ENCODE measurements at regions not wholly inside any gene's neighbourhood (a gene's known extent, or its start where the extent isn't known, plus 50 kb on each side); places are given as distances from the start of the nearest gene placed in this dataset.

DNA sequence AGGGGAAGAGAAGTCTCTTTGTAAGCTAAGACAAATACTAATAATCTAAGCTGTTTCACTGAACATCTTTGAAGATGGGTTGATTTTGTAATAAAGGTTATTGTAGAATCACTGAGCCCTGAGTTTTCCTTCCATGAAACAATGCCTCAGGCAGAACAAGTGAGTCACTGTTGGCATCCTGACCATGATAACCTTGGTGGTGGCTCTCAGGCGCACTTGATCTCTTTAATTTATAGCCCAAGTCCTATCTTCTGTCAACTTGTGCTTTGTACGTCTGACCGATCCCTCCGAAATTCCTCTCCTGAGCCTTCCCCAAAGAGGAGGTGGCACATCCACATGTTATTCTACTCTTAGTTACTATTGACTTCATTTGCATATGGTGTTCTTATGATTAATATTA is 812.9 kb downstream of the REEP3 start:
- Histone ChIP-seq H2BK15ac (ENCODE audit: low read length) (no peak overlapping the region), H3K4me3 (ENCODE audit: low read length in 2 of 2) (no peak overlapping the region), H3K4me1 (ENCODE audit: control insufficient read depth in 2 of 2, insufficient read depth in 1 of 2, low read depth in 1 of 2, low read length in 2 of 2) (no peaks in the 10 kb centered on the region), H3K18ac (ENCODE audit: low read length) (no peak overlapping the region), H2BK12ac (ENCODE audit: low read length) (no peak overlapping the region), H2AFZ (ENCODE audit: low read length) (no peak overlapping the region), H3K9ac (ENCODE audit: low read depth, low read length, poor library complexity) (no peak overlapping the region), H3K4me2 (ENCODE audit: insufficient read depth, low read length, poor library complexity, severe bottlenecking) (no peak overlapping the region), H3K36me3 (replicated peaks in 1 of 2; ENCODE audit: control insufficient read depth in 2 of 2, insufficient read depth in 2 of 2, low read length in 2 of 2) (no peaks in the 10 kb centered on the region), H4K8ac (ENCODE audit: low read depth, low read length) (no peak overlapping the region), H3K14ac (ENCODE audit: low read length) (no peak overlapping the region), H3K4ac (ENCODE audit: low read length) (no peak overlapping the region), H4K91ac (ENCODE audit: low read depth, low read length, poor library complexity) (no peak overlapping the region), H3K27me3 (ENCODE audit: control insufficient read depth in 3 of 3, insufficient read depth in 3 of 3, low read depth in 1 of 3, low read length in 3 of 3) (no peaks in the 10 kb centered on the region), H2AK5ac (ENCODE audit: low read depth, low read length) (no peak overlapping the region), H2BK5ac (ENCODE audit: low read length) (no peak overlapping the region), H2BK120ac (ENCODE audit: low read depth, low read length) (no peak overlapping the region), H3K79me1 (ENCODE audit: low read depth, low read length) (peaks cover 2% of the 10 kb centered on the region), H3K23ac (ENCODE audit: low read depth, low read length, poor library complexity) (no peak overlapping the region), H3K9me3 (replicated peaks in 1 of 2; ENCODE audit: control insufficient read depth in 2 of 2, insufficient read depth in 1 of 2, low read depth in 1 of 2, low read length in 2 of 2) (no peaks in the 10 kb centered on the region), H3K27ac (replicated peaks; ENCODE audit: low read length) (no peak overlapping the region)
- no CpG with 5 or more reads among the region's 4 CpGs for WGBS, 2 donors (ENCODE audit: extremely low coverage in 2 of 2, insufficient read length in 2 of 2, insufficient replicate concordance in 1 of 2)
- no peak for DNase-seq (ENCODE audit: low spot score)

- Histone ChIP-seq H3K9me3 (replicated peaks in 1 of 2; ENCODE audit: control insufficient read depth in 2 of 2, insufficient read depth in 1 of 2, low read depth in 1 of 2, low read length in 2 of 2) (no peaks in the 10 kb centered on the region), H4K91ac (ENCODE audit: low read depth, low read length, poor library complexity) (no peak overlapping the region), H2BK12ac (ENCODE audit: low read length) (no peak overlapping the region), H2AK5ac (ENCODE audit: low read depth, low read length) (no peak overlapping the region), H2AFZ (ENCODE audit: low read length) (no peak overlapping the region), H3K36me3 (replicated peaks in 1 of 2; ENCODE audit: control insufficient read depth in 2 of 2, insufficient read depth in 2 of 2, low read length in 2 of 2) (no peaks in the 10 kb centered on the region), H3K4me1 (ENCODE audit: control insufficient read depth in 2 of 2, insufficient read depth in 1 of 2, low read depth in 1 of 2, low read length in 2 of 2) (peaks cover 0 to 2% of the 10 kb centered on the region in 2 donors), H2BK5ac (ENCODE audit: low read length) (no peak overlapping the region), H3K14ac (ENCODE audit: low read length) (no peak overlapping the region), H2BK120ac (ENCODE audit: low read depth, low read length) (no peak overlapping the region), H3K4ac (ENCODE audit: low read length) (no peak overlapping the region), H3K4me2 (ENCODE audit: insufficient read depth, low read length, poor library complexity, severe bottlenecking) (no peak overlapping the region), H4K8ac (ENCODE audit: low read depth, low read length) (no peak overlapping the region), H3K23ac (ENCODE audit: low read depth, low read length, poor library complexity) (no peak overlapping the region), H2BK15ac (ENCODE audit: low read length) (no peak overlapping the region), H3K27me3 (ENCODE audit: control insufficient read depth in 3 of 3, insufficient read depth in 3 of 3, low read depth in 1 of 3, low read length in 3 of 3) (no peaks in the 10 kb centered on the region), H3K18ac (ENCODE audit: low read length) (no peak overlapping the region), H3K4me3 (ENCODE audit: low read length in 2 of 2) (no peak overlapping the region), H3K79me1 (ENCODE audit: low read depth, low read length) (no peaks in the 10 kb centered on the region), H3K9ac (ENCODE audit: low read depth, low read length, poor library complexity) (no peak overlapping the region), H3K27ac (replicated peaks; ENCODE audit: low read length) (no peak overlapping the region)
- no CpG with 5 or more reads among the region's 1 CpG for WGBS, 2 donors (ENCODE audit: extremely low coverage in 2 of 2, insufficient read length in 2 of 2, insufficient replicate concordance in 1 of 2)
- DNase-seq (ENCODE audit: low spot score): no peak
Observed at GRCh38 chr10:64344211-64344610, 823.0 kb downstream of the REEP3 start.

DNA sequence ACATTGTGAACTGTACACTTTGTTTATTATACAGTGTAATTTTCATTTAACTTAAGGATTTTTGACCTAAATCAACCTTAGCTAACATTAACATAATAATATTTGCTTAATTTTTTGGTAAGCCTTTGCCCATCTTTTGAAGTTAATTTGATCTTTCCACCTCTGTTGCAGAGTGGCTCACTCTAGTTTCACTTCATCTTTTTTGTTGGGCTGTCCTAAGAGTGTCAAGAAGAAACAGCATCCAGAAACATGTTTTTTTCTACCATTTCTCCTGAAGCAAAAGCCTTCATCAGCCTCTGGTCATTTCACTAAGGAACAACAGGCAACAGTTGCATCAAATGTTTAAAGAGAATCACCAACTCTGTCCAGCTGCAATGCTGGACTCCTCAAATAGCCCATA is 824.7 kb downstream of the REEP3 start:
- Histone ChIP-seq H3K4me2 (ENCODE audit: insufficient read depth, low read length, poor library complexity, severe bottlenecking) (no peak overlapping the region), H2BK15ac (ENCODE audit: low read length) (no peak overlapping the region), H2AFZ (ENCODE audit: low read length) (peak overlapping the region; percentile 44), H3K79me1 (ENCODE audit: low read depth, low read length) (no peaks in the 10 kb centered on the region), H3K27me3 (ENCODE audit: control insufficient read depth in 3 of 3, insufficient read depth in 3 of 3, low read depth in 1 of 3, low read length in 3 of 3) (no peaks in the 10 kb centered on the region), H3K27ac (replicated peaks; ENCODE audit: low read length) (no peak overlapping the region), H3K9ac (ENCODE audit: low read depth, low read length, poor library complexity) (no peak overlapping the region), H2BK5ac (ENCODE audit: low read length) (no peak overlapping the region), H3K23ac (ENCODE audit: low read depth, low read length, poor library complexity) (no peak overlapping the region), H2BK120ac (ENCODE audit: low read depth, low read length) (no peak overlapping the region), H3K4me1 (ENCODE audit: control insufficient read depth in 2 of 2, insufficient read depth in 1 of 2, low read depth in 1 of 2, low read length in 2 of 2) (peaks cover 0 to 2% of the 10 kb centered on the region in 2 donors), H3K4me3 (ENCODE audit: low read length in 2 of 2) (no peak overlapping the region), H4K91ac (ENCODE audit: low read depth, low read length, poor library complexity) (no peak overlapping the region), H3K4ac (ENCODE audit: low read length) (no peak overlapping the region), H3K36me3 (replicated peaks in 1 of 2; ENCODE audit: control insufficient read depth in 2 of 2, insufficient read depth in 2 of 2, low read length in 2 of 2) (no peaks in the 10 kb centered on the region), H4K8ac (ENCODE audit: low read depth, low read length) (no peak overlapping the region), H3K9me3 (replicated peaks in 1 of 2; ENCODE audit: control insufficient read depth in 2 of 2, insufficient read depth in 1 of 2, low read depth in 1 of 2, low read length in 2 of 2) (no peaks in the 10 kb centered on the region), H3K14ac (ENCODE audit: low read length) (no peak overlapping the region), H2BK12ac (ENCODE audit: low read length) (no peak overlapping the region), H3K18ac (ENCODE audit: low read length) (no peak overlapping the region), H2AK5ac (ENCODE audit: low read depth, low read length) (no peak overlapping the region)
- DNase-seq (ENCODE audit: low spot score): no peak

- H2BK15ac ChIP-seq (ENCODE audit: low read length): no peak overlapping the region
- peaks cover 0 to 2% of the 10 kb centered on the region in 2 donors for H3K4me1 ChIP-seq (ENCODE audit: control insufficient read depth in 2 of 2, insufficient read depth in 1 of 2, low read depth in 1 of 2, low read length in 2 of 2)
- no peak overlapping the region for H3K4ac ChIP-seq (ENCODE audit: low read length)
- DNase-seq (ENCODE audit: low spot score): no peak
- no peak overlapping the region for H4K8ac ChIP-seq (ENCODE audit: low read depth, low read length)
- no peaks in the 10 kb centered on the region for H3K27me3 ChIP-seq (ENCODE audit: control insufficient read depth in 3 of 3, insufficient read depth in 3 of 3, low read depth in 1 of 3, low read length in 3 of 3)
- H3K27ac ChIP-seq (replicated peaks; ENCODE audit: low read length): no peak overlapping the region
- H2AK5ac ChIP-seq (ENCODE audit: low read depth, low read length): no peak overlapping the region
- H3K14ac ChIP-seq (ENCODE audit: low read length): no peak overlapping the region
- H3K9me3 ChIP-seq (replicated peaks in 1 of 2; ENCODE audit: control insufficient read depth in 2 of 2, insufficient read depth in 1 of 2, low read depth in 1 of 2, low read length in 2 of 2): no peaks in the 10 kb centered on the region
- no peak overlapping the region for H3K9ac ChIP-seq (ENCODE audit: low read depth, low read length, poor library complexity)
- H3K4me2 ChIP-seq (ENCODE audit: insufficient read depth, low read length, poor library complexity, severe bottlenecking): no peak overlapping the region
- H3K79me1 ChIP-seq (ENCODE audit: low read depth, low read length): no peaks in the 10 kb centered on the region
- H4K91ac ChIP-seq (ENCODE audit: low read depth, low read length, poor library complexity): no peak overlapping the region
- H3K4me3 ChIP-seq (ENCODE audit: low read length in 2 of 2): no peak overlapping the region
- WGBS, 2 donors (ENCODE audit: extremely low coverage in 2 of 2, insufficient read length in 2 of 2, insufficient replicate concordance in 1 of 2): no CpG with 5 or more reads among the region's 5 CpGs
- no peak overlapping the region for H2BK12ac ChIP-seq (ENCODE audit: low read length)
- no peak overlapping the region for H2BK120ac ChIP-seq (ENCODE audit: low read depth, low read length)
- no peak overlapping the region for H3K23ac ChIP-seq (ENCODE audit: low read depth, low read length, poor library complexity)
- no peaks in the 10 kb centered on the region for H3K36me3 ChIP-seq (replicated peaks in 1 of 2; ENCODE audit: control insufficient read depth in 2 of 2, insufficient read depth in 2 of 2, low read length in 2 of 2)
- H3K18ac ChIP-seq (ENCODE audit: low read length): no peak overlapping the region
- no peak overlapping the region for H2BK5ac ChIP-seq (ENCODE audit: low read length)
- H2AFZ ChIP-seq (ENCODE audit: low read length): no peak overlapping the region
Observed at GRCh38 chr10:64346389-64346788, 825.2 kb downstream of the REEP3 start.

Measured in neuronal stem cell (in vitro differentiated cells).